HepG2 (cell line): ENCODE measurements at regions not wholly inside any gene's neighbourhood (a gene's known extent, or its start where the extent isn't known, plus 50 kb on each side); places are given as distances from the start of the nearest gene placed in this dataset.

Source experiments
- ATAC-seq: fragments of 200-7000 bp; cut with Tn5 transposase; 3 replicates; pipeline ENCODE4 v1.9.1; 2020; ENCODE audit warnings: mild to moderate bottlenecking, moderate library complexity
- BruUV-seq: library from RNA; stranded (reverse); fragments of 400-500 nt; replicated peaks from 2 replicates; lab custom pipeline; 2021; lab: Mats Ljungman, UMichigan
- CTCF ChIA-PET: fragments of 300-600 bp; formaldehyde crosslinking; extraction: SDS; loops from one replicate; lab custom pipeline; 2021; ENCODE audit warnings: low total read pairs, inconsistent platforms, low intra/inter-chr PET ratio; lab: Yijun Ruan, JAX
- POLR2A ChIA-PET: fragments of 350-600 bp; sonication (Branson Sonifier 250); formaldehyde crosslinking; loops from one replicate; lab custom pipeline; 2020; ENCODE audit warnings: antibody characterized with exemption, inconsistent platforms; lab: Yijun Ruan, JAX
- DNase-seq: peaks from one replicate; pipeline ENCODE4 v3.0.0-alpha.2; 2015; ENCODE audit warnings: low spot score
- FAIRE-seq: peaks from 3 replicates; lab custom pipeline; 2011; peaks lifted over from hg19 to GRCh38; lab: Jason Lieb, UNC
- H2AFZ ChIP-seq: one replicate; pipeline ENCODE4 v1.6.1; 2011; ENCODE audit warnings: low read length, inconsistent platforms
- H3K27ac ChIP-seq: fragments of 300-600 bp; 3 replicates; pipeline ENCODE4 v1.8.0; 2011; ENCODE audit warnings: mixed run types, mild to moderate bottlenecking, mixed read lengths, low read length, inconsistent platforms; ENCODE audit not compliant: insufficient read depth; ENCODE audit errors: extremely low read length
- H3K27me3 ChIP-seq, 2 experiments: fragments of 200-600 bp in 1 of 2; 2 replicates in 1 of 2; 3 replicates in 1 of 2; pipeline versions ENCODE4 v1.6.0 to v1.8.0; 2011; ENCODE audit warnings: low read length in 2 of 2, mild to moderate bottlenecking in 2 of 2, moderate library complexity in 2 of 2, inconsistent platforms in 1 of 2; ENCODE audit not compliant: insufficient read depth in 2 of 2, control insufficient read depth in 1 of 2
- H3K36me3 ChIP-seq, 2 experiments: fragments of 200-600 bp in 1 of 2; replicated peaks in 1 of 2; 2 replicates in 1 of 2; 3 replicates in 1 of 2; pipeline versions ENCODE4 v1.5.1 to v1.8.0; 2011; ENCODE audit warnings: low read length in 2 of 2, inconsistent platforms in 1 of 2; ENCODE audit not compliant: insufficient read depth in 2 of 2, control insufficient read depth in 1 of 2
- H3K4me1 ChIP-seq: 2 replicates; pipeline ENCODE4 v1.5.1; 2012; ENCODE audit warnings: low read length, inconsistent platforms; ENCODE audit not compliant: insufficient read depth
- H3K4me2 ChIP-seq: 2 replicates; pipeline ENCODE4 v1.6.0; 2011; ENCODE audit warnings: low read depth, low read length, inconsistent platforms
- H3K4me3 ChIP-seq, 3 experiments: fragments of 200-600 bp in 1 of 3; sonication (generic), shearing (Covaris generic) in 1 of 3; replicated peaks in 1 of 3; 2 replicates each; pipeline ENCODE4 v1.5.1; 2011 to 2016; ENCODE audit warnings: low read length in 3 of 3, inconsistent platforms in 2 of 3, low read depth in 2 of 3, mild to moderate bottlenecking in 2 of 3, control low read depth in 1 of 3, mixed read lengths in 1 of 3; ENCODE audit not compliant: insufficient read depth in 1 of 3
- H3K79me2 ChIP-seq: one replicate; pipeline ENCODE4 v1.6.1; 2011; ENCODE audit warnings: low read length, inconsistent platforms; ENCODE audit not compliant: insufficient read depth
- H3K9ac ChIP-seq: 2 replicates; pipeline ENCODE4 v1.6.0; 2011; ENCODE audit warnings: mild to moderate bottlenecking, low read depth, low read length, inconsistent platforms; ENCODE audit not compliant: insufficient read depth
- H3K9me3 ChIP-seq: 2 replicates; pipeline ENCODE4 v1.5.1; 2012; ENCODE audit warnings: mild to moderate bottlenecking, low read length
- H4K20me1 ChIP-seq: 2 replicates; pipeline ENCODE4 v1.6.0; 2011; ENCODE audit warnings: inconsistent platforms, mild to moderate bottlenecking, low read length, moderate library complexity; ENCODE audit not compliant: insufficient read depth
- CHD4 ChIP-seq: fragments of 200-600 bp; sonication (generic); IDR thresholded peaks from 2 replicates; pipeline ENCODE4 v1.7.0; 2017; ENCODE audit warnings: mild to moderate bottlenecking, low read length, borderline replicate concordance
- CTCF ChIP-seq: sonication (generic); formaldehyde crosslinking; IDR thresholded peaks from 2 replicates; pipeline ENCODE4 v1.5.0; 2020; ENCODE audit warnings: mild to moderate bottlenecking, missing genetic modification reagents, moderate library complexity
- THAP7 ChIP-seq: sonication (generic); formaldehyde crosslinking; IDR thresholded peaks from 2 replicates; pipeline ENCODE4 v1.8.1; 2023; ENCODE audit warnings: mild to moderate bottlenecking, missing genetic modification reagents
- ZNF468 ChIP-seq: sonication (generic); formaldehyde crosslinking; IDR thresholded peaks from 2 replicates; pipeline ENCODE4 v1.8.0; 2022; ENCODE audit warnings: mild to moderate bottlenecking, moderate library complexity, missing genetic modification reagents
- ZNF552 ChIP-seq: sonication (generic); formaldehyde crosslinking; IDR thresholded peaks from 2 replicates; pipeline ENCODE4 v1.9.0; 2022; ENCODE audit warnings: missing genetic modification reagents, mild to moderate bottlenecking, borderline replicate concordance
- ZNF713 ChIP-seq: sonication (generic); formaldehyde crosslinking; IDR thresholded peaks from 2 replicates; pipeline ENCODE4 v1.4.0; 2020; ENCODE audit warnings: mild to moderate bottlenecking, missing genetic modification reagents
- in situ Hi-C: cut with HindIII; loops from 2 replicates; pipeline ENCODE4 v1.10.0; 2017; ENCODE audit warnings: low pct_unique_long_range_greater_than_20kb; ENCODE audit not compliant: extremely low pct_ligation_motif_present
- intact Hi-C: fragments of 100-400 bp; cut with micrococcal nuclease; formaldehyde crosslinking; loops from one replicate; pipeline ENCODE4 v1.10.0; 2022; ENCODE audit not compliant: unreplicated experiment

- FAIRE-seq, result no peak
These were observed 515.4 kb downstream of the DIPK2A start for GRCh38 chr3:144487011-144487410.

More at GRCh38 chr3:144487011-144487410, 515.4 kb downstream of the DIPK2A start:
- Histone ChIP-seq H3K4me1 (no peaks in the 10 kb centered on the region), H3K36me3 (no peaks in the 10 kb centered on the region), H3K9ac (no peak overlapping the region), H3K4me2 (no peak overlapping the region), H3K27ac (no peak overlapping the region), H3K27me3 (no peaks in the 10 kb centered on the region), H3K79me2 (no peaks in the 10 kb centered on the region), H3K9me3 (no peaks in the 10 kb centered on the region), H2AFZ (no peak overlapping the region), H3K4me3 (no peak overlapping the region), H4K20me1 (no peaks in the 10 kb centered on the region)
- ChIA-PET CTCF (no interaction called here), POLR2A (no interaction called here)
- intact Hi-C loops (no loop called here), in situ Hi-C loops (no loop called here)
- no TSS peak for BruUV-seq
- DNase-seq (no peak), ATAC-seq (no peak)
- no peak for TF ChIP-seq THAP7 (CRISPR knock-in tag)
- no peak for TF ChIP-seq ZNF713
- TF ChIP-seq ZNF552 (CRISPR knock-in tag), result no peak
- TF ChIP-seq ZNF468 (CRISPR knock-in tag), result no peak
- no peak for TF ChIP-seq CTCF
- no peak for TF ChIP-seq CHD4
